SK-N-SH (cell line): ENCODE measurements at regions not wholly inside any gene's neighbourhood (a gene's known extent, or its start where the extent isn't known, plus 50 kb on each side); places are given as distances from the start of the nearest gene placed in this dataset.

Experiments used
- CTCF ChIA-PET: fragments of 300-600, 350-600 bp; formaldehyde crosslinking; extraction: SDS; loops from one replicate; lab custom pipeline; 2021; lab: Yijun Ruan, JAX
- POLR2A ChIA-PET: fragments of 350-600 bp; sonication (Branson Sonifier 250); formaldehyde crosslinking; extraction: SDS; loops from one replicate; lab custom pipeline; 2020; ENCODE audit warnings: antibody characterized with exemption, inconsistent platforms; lab: Yijun Ruan, JAX
- DNase-seq: peaks from one replicate; pipeline ENCODE4 v3.0.0; 2012
- H2AFZ ChIP-seq: fragments of 200-600 bp; sonication (generic); 2 replicates; pipeline ENCODE4 v1.8.1; 2016; ENCODE audit warnings: antibody characterized with exemption, mild to moderate bottlenecking, low read depth
- H3F3A ChIP-seq: fragments of 200-600 bp; sonication (generic); replicated peaks from 2 replicates; pipeline ENCODE3; 2016; ENCODE audit warnings: antibody characterized with exemption, mild to moderate bottlenecking; ENCODE audit not compliant: insufficient read depth
- H3K27ac ChIP-seq, 2 experiments: fragments of 200-500 bp in 1 of 2; fragments of 200-600 bp in 1 of 2; sonication (Bioruptor generic) in 1 of 2; sonication (generic), shearing (Covaris generic) in 1 of 2; 2 replicates each; pipeline versions ENCODE4 v1.5.1 to v1.6.1; 2014 to 2016; ENCODE audit warnings: low read depth in 2 of 2, inconsistent platforms in 1 of 2, low read length in 1 of 2, mild to moderate bottlenecking in 1 of 2, mixed read lengths in 1 of 2
- H3K27me3 ChIP-seq: fragments of 200-600 bp; sonication (generic), shearing (Covaris generic); 2 replicates; pipeline ENCODE4 v1.6.1; 2016; ENCODE audit warnings: mixed run types; ENCODE audit not compliant: insufficient read depth
- H3K36me3 ChIP-seq, 2 experiments: fragments of 200-500 bp in 1 of 2; fragments of 200-600 bp in 1 of 2; sonication (Bioruptor generic) in 1 of 2; sonication (generic) in 1 of 2; replicated peaks in 1 of 2; 2 replicates each; pipeline versions ENCODE3 to v1.5.1; 2014 to 2016; ENCODE audit warnings: low read length in 1 of 2, mild to moderate bottlenecking in 1 of 2; ENCODE audit not compliant: insufficient read depth in 2 of 2, control insufficient read depth in 1 of 2
- H3K4me1 ChIP-seq, 2 experiments: fragments of 200-500 bp in 1 of 2; fragments of 200-600 bp in 1 of 2; sonication (Bioruptor generic) in 1 of 2; sonication (generic), shearing (Covaris generic) in 1 of 2; 2 replicates each; pipeline versions ENCODE4 v1.5.1 to v1.6.1; 2014 to 2016; ENCODE audit warnings: low read depth in 1 of 2, low read length in 1 of 2, mixed run types in 1 of 2; ENCODE audit not compliant: insufficient read depth in 2 of 2, control insufficient read depth in 1 of 2
- H3K4me2 ChIP-seq: fragments of 200-600 bp; sonication (generic), shearing (Covaris generic); 2 replicates; pipeline ENCODE4 v1.6.1; 2017; ENCODE audit warnings: mixed run types
- H3K4me3 ChIP-seq, 2 experiments: fragments of 200-500 bp in 1 of 2; fragments of 200-600 bp in 1 of 2; sonication (Bioruptor generic) in 1 of 2; sonication (generic), shearing (Covaris generic) in 1 of 2; 2 replicates each; pipeline versions ENCODE4 v1.5.1 to v1.8.1; 2014 to 2016; ENCODE audit warnings: low read depth in 2 of 2, inconsistent platforms in 1 of 2, low read length in 1 of 2, mild to moderate bottlenecking in 1 of 2, mixed read lengths in 1 of 2, moderate library complexity in 1 of 2
- H3K79me2 ChIP-seq: fragments of 200-600 bp; sonication (generic); 2 replicates; pipeline ENCODE4 v1.8.1; 2017; ENCODE audit warnings: mild to moderate bottlenecking; ENCODE audit not compliant: insufficient read depth
- H3K9ac ChIP-seq: fragments of 200-600 bp; sonication (generic); 2 replicates; pipeline ENCODE4 v1.6.1; 2017; ENCODE audit warnings: mixed run types
- H3K9me2 ChIP-seq: fragments of 200-600 bp; sonication (generic); 2 replicates; pipeline ENCODE4 v1.6.1; 2017; ENCODE audit warnings: mixed run types
- H3K9me3 ChIP-seq: fragments of 200-600 bp; sonication (generic); 2 replicates; pipeline ENCODE4 v1.6.1; 2017; ENCODE audit warnings: mixed run types, mild to moderate bottlenecking, moderate library complexity
- H4K20me1 ChIP-seq: fragments of 200-600 bp; sonication (generic); 2 replicates; pipeline ENCODE4 v1.6.1; 2017; ENCODE audit warnings: mild to moderate bottlenecking, mixed run types; ENCODE audit not compliant: insufficient read depth
- EP300 ChIP-seq, 2 experiments: IDR thresholded peaks; 2 replicates each; pipeline versions ENCODE4 v1.4.0 to v1.6.1; 2012; ENCODE audit warnings: borderline replicate concordance in 1 of 2, low read depth in 1 of 2, low read length in 1 of 2
- EZH2phosphoT487 ChIP-seq: fragments of 200-600 bp; sonication (generic); IDR thresholded peaks from 2 replicates; pipeline ENCODE4 v1.6.1; 2017; ENCODE audit warnings: low read depth, mixed run types, mild to moderate bottlenecking, antibody characterized with exemption, moderate library complexity, borderline replicate concordance
- FOXJ3 ChIP-seq: sonication (generic); formaldehyde crosslinking; IDR thresholded peaks from 2 replicates; pipeline ENCODE4 v1.5.1; 2020; ENCODE audit warnings: mild to moderate bottlenecking, missing genetic modification reagents
- FOXM1 ChIP-seq: IDR thresholded peaks from 2 replicates; pipeline ENCODE4 v1.4.0; 2012; ENCODE audit warnings: low read depth, mild to moderate bottlenecking
- GABPA ChIP-seq: IDR thresholded peaks from 2 replicates; pipeline ENCODE4 v1.4.0; 2012; ENCODE audit warnings: low read depth, mild to moderate bottlenecking
- GATA2 ChIP-seq: sonication (generic); formaldehyde crosslinking; IDR thresholded peaks from 2 replicates; pipeline ENCODE4 v1.5.0; 2020; ENCODE audit warnings: mild to moderate bottlenecking, missing genetic modification reagents
- JUND ChIP-seq: IDR thresholded peaks from 2 replicates; pipeline ENCODE4 v1.4.0; 2012
- MEF2A ChIP-seq: IDR thresholded peaks from 2 replicates; pipeline ENCODE4 v1.4.0; 2012; ENCODE audit warnings: low read depth, borderline replicate concordance
- NFIC ChIP-seq: IDR thresholded peaks from 2 replicates; pipeline ENCODE4 v1.4.0; 2012; ENCODE audit warnings: borderline replicate concordance
- NRF1 ChIP-seq: IDR thresholded peaks from 2 replicates; pipeline ENCODE4 v1.6.1; 2012; ENCODE audit warnings: low read depth, mild to moderate bottlenecking, low read length
- POLR2AphosphoS5 ChIP-seq: IDR thresholded peaks from 2 replicates; pipeline ENCODE4 v1.6.1; 2012; ENCODE audit warnings: low read depth, low read length
- RAD21 ChIP-seq: IDR thresholded peaks from 2 replicates; pipeline ENCODE4 v1.6.1; 2012; ENCODE audit warnings: mild to moderate bottlenecking, low read length
- RFX5 ChIP-seq: IDR thresholded peaks from 2 replicates; pipeline ENCODE4 v1.6.1; 2012; ENCODE audit warnings: mild to moderate bottlenecking, improper control_type of control experiment, low read length
- RXRA ChIP-seq: IDR thresholded peaks from 2 replicates; pipeline ENCODE4 v1.4.0; 2012; ENCODE audit warnings: low read depth, mild to moderate bottlenecking, borderline replicate concordance
- SIN3A ChIP-seq: IDR thresholded peaks from 2 replicates; pipeline ENCODE4 v1.6.1; 2012; ENCODE audit warnings: low read depth, mild to moderate bottlenecking, low read length, moderate library complexity, borderline replicate concordance
- SMC3 ChIP-seq: IDR thresholded peaks from 2 replicates; pipeline ENCODE4 v1.6.1; 2012; ENCODE audit warnings: low read depth, low read length, improper control_type of control experiment
- TEAD4 ChIP-seq: IDR thresholded peaks from 2 replicates; pipeline ENCODE4 v1.4.0; 2012; ENCODE audit warnings: mild to moderate bottlenecking, borderline replicate concordance; ENCODE audit not compliant: insufficient read depth
- WGBS: methylation state at CpG from one replicate; pipeline ENCODE4 v1.1.6; 2017; ENCODE audit warnings: low lambda C conversion rate; 5-methylcytosine and 5-hydroxymethylcytosine counted together
- TF ChIP-seq, protein P1 (sequence below): fragments of 200-600 bp; sonication (generic); IDR thresholded peaks from 2 replicates; pipeline ENCODE4 v1.6.1; 2017; ENCODE audit warnings: antibody characterized with exemption, mild to moderate bottlenecking, moderate library complexity
- TF ChIP-seq, protein P2 (sequence below): IDR thresholded peaks from 2 replicates; pipeline ENCODE4 v1.4.0; 2012; ENCODE audit warnings: low read depth, borderline replicate concordance
- TF ChIP-seq, protein P3 (sequence below): IDR thresholded peaks from 2 replicates; pipeline ENCODE4 v1.4.0; 2012; ENCODE audit warnings: low read depth, borderline replicate concordance

DNA sequence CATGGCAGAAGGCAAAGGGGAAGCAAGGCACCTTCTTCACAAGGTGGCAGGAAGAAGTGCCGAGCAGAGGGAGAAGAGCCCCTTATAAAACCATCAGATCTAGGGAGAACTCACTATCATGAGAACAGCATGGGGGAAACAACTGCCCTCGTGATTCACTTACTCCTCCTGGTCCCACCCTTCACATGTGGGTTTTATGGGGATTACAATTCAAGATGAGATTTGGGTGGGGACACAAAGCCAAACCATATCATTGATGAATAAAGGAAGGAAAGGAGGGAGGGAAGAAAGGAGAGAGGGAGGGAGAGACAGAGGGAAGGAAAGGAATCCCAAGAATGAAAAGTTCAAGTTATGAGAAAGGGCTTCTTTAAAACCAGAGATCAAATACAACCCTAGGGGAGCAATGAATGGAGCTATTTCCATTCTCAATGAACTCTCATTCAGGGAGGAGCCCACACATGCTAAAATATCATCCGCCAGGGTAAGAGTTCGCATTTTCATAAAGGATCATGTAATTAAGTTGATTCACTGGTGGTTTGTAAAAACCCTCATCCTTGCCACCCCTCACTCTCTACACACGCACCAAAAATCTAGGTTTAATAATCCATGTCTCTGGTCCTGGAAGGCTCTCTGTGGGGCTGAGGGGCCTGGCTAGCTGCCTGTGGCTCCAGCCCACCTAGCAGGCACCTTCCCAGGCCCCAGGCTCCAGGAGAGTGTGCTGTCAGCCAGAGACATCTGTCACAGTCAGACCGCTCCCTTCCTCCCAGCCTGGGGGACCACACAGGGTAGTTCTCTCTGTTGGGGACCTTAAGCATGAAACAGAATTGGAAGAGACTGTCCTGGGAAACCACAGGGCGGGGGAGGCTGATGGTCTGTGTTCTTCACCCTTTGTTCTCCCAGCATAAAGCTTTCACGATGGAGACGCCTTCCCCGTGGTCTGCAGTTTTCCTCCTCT lies 94.0 kb downstream of the CCDC185 start:
- Histone ChIP-seq H3K27me3 (peaks cover 23% of the 10 kb centered on the region), H3K4me1 (no peaks in the 10 kb centered on the region), H3K27ac (no peak overlapping the region), H3K4me3 (no peak overlapping the region), H3K9me2 (no peaks in the 10 kb centered on the region), H4K20me1 (no peaks in the 10 kb centered on the region), H3K79me2 (no peaks in the 10 kb centered on the region), H3K9ac (no peak overlapping the region), H3K4me2 (no peak overlapping the region), H3K36me3 (no peaks in the 10 kb centered on the region), H2AFZ (no peak overlapping the region), H3K9me3 (no peaks in the 10 kb centered on the region), H3F3A (no peaks in the 10 kb centered on the region)
- ChIA-PET POLR2A (no interaction called here), CTCF (interaction anchor here (1.9 kb wide), 1 partner anchor 10 kb away, joined by 7 read pairs; no protein-coding TSS in a partner anchor)
- no peak for DNase-seq
- TF ChIP-seq POLR2AphosphoS5 (no peak), EP300 (IDR thresholded peaks at IDR 0.05; ENCODE audit: borderline replicate concordance in 1 of 2, low read depth in 1 of 2, low read length in 1 of 2) (no peak), FOXJ3 (CRISPR knock-in tag) (no peak), GATA2 (CRISPR knock-in tag) (no peak), TEAD4 (no peak), NRF1 (no peak), RFX5 (no peak), SIN3A (no peak), RAD21 (no peak)
- TF ChIP-seq, protein P1, sequence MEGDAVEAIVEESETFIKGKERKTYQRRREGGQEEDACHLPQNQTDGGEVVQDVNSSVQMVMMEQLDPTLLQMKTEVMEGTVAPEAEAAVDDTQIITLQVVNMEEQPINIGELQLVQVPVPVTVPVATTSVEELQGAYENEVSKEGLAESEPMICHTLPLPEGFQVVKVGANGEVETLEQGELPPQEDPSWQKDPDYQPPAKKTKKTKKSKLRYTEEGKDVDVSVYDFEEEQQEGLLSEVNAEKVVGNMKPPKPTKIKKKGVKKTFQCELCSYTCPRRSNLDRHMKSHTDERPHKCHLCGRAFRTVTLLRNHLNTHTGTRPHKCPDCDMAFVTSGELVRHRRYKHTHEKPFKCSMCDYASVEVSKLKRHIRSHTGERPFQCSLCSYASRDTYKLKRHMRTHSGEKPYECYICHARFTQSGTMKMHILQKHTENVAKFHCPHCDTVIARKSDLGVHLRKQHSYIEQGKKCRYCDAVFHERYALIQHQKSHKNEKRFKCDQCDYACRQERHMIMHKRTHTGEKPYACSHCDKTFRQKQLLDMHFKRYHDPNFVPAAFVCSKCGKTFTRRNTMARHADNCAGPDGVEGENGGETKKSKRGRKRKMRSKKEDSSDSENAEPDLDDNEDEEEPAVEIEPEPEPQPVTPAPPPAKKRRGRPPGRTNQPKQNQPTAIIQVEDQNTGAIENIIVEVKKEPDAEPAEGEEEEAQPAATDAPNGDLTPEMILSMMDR: no peak
- TF ChIP-seq, protein P2, sequence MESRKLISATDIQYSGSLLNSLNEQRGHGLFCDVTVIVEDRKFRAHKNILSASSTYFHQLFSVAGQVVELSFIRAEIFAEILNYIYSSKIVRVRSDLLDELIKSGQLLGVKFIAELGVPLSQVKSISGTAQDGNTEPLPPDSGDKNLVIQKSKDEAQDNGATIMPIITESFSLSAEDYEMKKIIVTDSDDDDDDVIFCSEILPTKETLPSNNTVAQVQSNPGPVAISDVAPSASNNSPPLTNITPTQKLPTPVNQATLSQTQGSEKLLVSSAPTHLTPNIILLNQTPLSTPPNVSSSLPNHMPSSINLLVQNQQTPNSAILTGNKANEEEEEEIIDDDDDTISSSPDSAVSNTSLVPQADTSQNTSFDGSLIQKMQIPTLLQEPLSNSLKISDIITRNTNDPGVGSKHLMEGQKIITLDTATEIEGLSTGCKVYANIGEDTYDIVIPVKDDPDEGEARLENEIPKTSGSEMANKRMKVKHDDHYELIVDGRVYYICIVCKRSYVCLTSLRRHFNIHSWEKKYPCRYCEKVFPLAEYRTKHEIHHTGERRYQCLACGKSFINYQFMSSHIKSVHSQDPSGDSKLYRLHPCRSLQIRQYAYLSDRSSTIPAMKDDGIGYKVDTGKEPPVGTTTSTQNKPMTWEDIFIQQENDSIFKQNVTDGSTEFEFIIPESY: no peak
- WGBS: 28% methylated on average over 10 of the region's 10 CpGs

DNA sequence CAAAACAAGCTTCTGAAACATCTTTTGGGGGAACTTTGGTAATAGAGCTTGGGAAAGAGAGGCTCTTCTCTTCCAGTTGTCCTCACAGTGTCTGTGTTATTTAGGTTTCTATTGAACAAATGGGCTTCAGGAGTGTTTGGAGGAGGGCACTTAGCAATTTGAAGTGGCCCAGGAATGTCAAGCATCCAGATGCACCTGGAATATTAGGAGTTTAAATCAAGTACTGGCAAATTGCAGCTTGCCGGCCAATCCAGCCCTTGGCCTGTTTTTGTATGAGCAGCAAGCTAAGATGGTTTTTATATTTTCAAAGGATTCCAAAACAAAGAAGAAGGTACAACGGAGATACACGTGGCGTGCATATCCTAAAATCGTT lies 94.7 kb downstream of the CCDC185 start:
- no peak for TF ChIP-seq RFX5
- TF ChIP-seq GABPA: no peak
- no peak for TF ChIP-seq EP300 (IDR thresholded peaks at IDR 0.05; ENCODE audit: borderline replicate concordance in 1 of 2, low read depth in 1 of 2, low read length in 1 of 2)
- TF ChIP-seq SMC3: no peak
- TF ChIP-seq EZH2phosphoT487: no peak
- TF ChIP-seq FOXM1: no peak
- TF ChIP-seq, protein P3, sequence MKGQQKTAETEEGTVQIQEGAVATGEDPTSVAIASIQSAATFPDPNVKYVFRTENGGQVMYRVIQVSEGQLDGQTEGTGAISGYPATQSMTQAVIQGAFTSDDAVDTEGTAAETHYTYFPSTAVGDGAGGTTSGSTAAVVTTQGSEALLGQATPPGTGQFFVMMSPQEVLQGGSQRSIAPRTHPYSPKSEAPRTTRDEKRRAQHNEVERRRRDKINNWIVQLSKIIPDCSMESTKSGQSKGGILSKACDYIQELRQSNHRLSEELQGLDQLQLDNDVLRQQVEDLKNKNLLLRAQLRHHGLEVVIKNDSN: no peak
- no peak for TF ChIP-seq SIN3A
- TF ChIP-seq RAD21: no peak
- TF ChIP-seq FOXJ3 (CRISPR knock-in tag): no peak
- TF ChIP-seq, protein P1: no peak
- no peak for TF ChIP-seq JUND
- TF ChIP-seq RXRA: no peak
- no peak for TF ChIP-seq NFIC
- TF ChIP-seq MEF2A: no peak
- no peaks in the 10 kb centered on the region for H3F3A ChIP-seq
- H3K4me3 ChIP-seq: no peak overlapping the region
- H3K9ac ChIP-seq: no peak overlapping the region
- H3K79me2 ChIP-seq: no peaks in the 10 kb centered on the region
- no peaks in the 10 kb centered on the region for H3K9me3 ChIP-seq
- DNase-seq: no peak
- 60% methylated on average over 5 of the region's 5 CpGs for WGBS
- H3K27me3 ChIP-seq: peaks cover 23% of the 10 kb centered on the region
- H3K27ac ChIP-seq: no peak overlapping the region
- no peaks in the 10 kb centered on the region for H3K4me1 ChIP-seq
- H3K4me2 ChIP-seq: no peak overlapping the region
- POLR2A ChIA-PET: no interaction called here
- H2AFZ ChIP-seq: no peak overlapping the region
- no peaks in the 10 kb centered on the region for H3K9me2 ChIP-seq
- no peaks in the 10 kb centered on the region for H4K20me1 ChIP-seq
- no peaks in the 10 kb centered on the region for H3K36me3 ChIP-seq
- CTCF ChIA-PET: no interaction called here
